GM21723 (cell line): ENCODE measurements at regions not wholly inside any gene's neighbourhood (a gene's known extent, or its start where the extent isn't known, plus 50 kb on each side); places are given as distances from the start of the nearest gene placed in this dataset.
"Not testable (repeated sequence)": the region's sequence is repeated elsewhere in the genome, so short reads cannot be mapped to it uniquely, and the experiment has no call there.

Experiments
- ATAC-seq: cut with Tn5 transposase; IDR thresholded peaks from one replicate; pipeline ENCODE4 v1.9.1; 2021; ENCODE audit warnings: mild to moderate bottlenecking, moderate library complexity; ENCODE audit not compliant: unreplicated experiment

- no peak for ATAC-seq
Measured at GRCh38 chr21:22691658-22692057, 1693.4 kb downstream of the NCAM2 start.

GRCh38 chr21:22703521-22703920 lies 1705.3 kb downstream of the NCAM2 start:
- ATAC-seq = no peak

GRCh38 chr21:22710721-22711120 lies 1712.5 kb downstream of the NCAM2 start:
- ATAC-seq = no peak

- no peak for ATAC-seq
Measured at GRCh38 chr21:22711636-22712035, 1713.4 kb downstream of the NCAM2 start.

GRCh38 chr21:22725436-22725835 lies 1727.2 kb downstream of the NCAM2 start:
- ATAC-seq = no peak

GRCh38 chr21:22728091-22728490 lies 1729.9 kb downstream of the NCAM2 start:
- ATAC-seq = no peak

- no peak for ATAC-seq
Measured at GRCh38 chr21:22743085-22743484, 1744.9 kb downstream of the NCAM2 start.

GRCh38 chr21:22754746-22755145 lies 1756.5 kb downstream of the NCAM2 start:
- ATAC-seq = no peak

- ATAC-seq = no peak
Measured at GRCh38 chr21:22758478-22758877, 1760.3 kb downstream of the NCAM2 start.

GRCh38 chr21:22762463-22762862 lies 1764.3 kb downstream of the NCAM2 start:
- no peak for ATAC-seq

GRCh38 chr21:22763442-22763841 lies 1765.2 kb downstream of the NCAM2 start:
- no peak for ATAC-seq

GRCh38 chr21:22764222-22764621 lies 1766.0 kb downstream of the NCAM2 start:
- ATAC-seq = no peak

GRCh38 chr21:22791376-22791775 lies 1793.2 kb downstream of the NCAM2 start:
- no peak for ATAC-seq

GRCh38 chr21:22791986-22792560 lies 1793.9 kb downstream of the NCAM2 start:
- no peak for ATAC-seq

GRCh38 chr21:22795091-22795490 lies 1796.9 kb downstream of the NCAM2 start:
- ATAC-seq = no peak

- ATAC-seq = no peak
Measured at GRCh38 chr21:22795644-22796043, 1797.4 kb downstream of the NCAM2 start.

GRCh38 chr21:22796147-22796546 lies 1797.9 kb downstream of the NCAM2 start:
- ATAC-seq = no peak

GRCh38 chr21:22804151-22804550 lies 1805.9 kb downstream of the NCAM2 start:
- no peak for ATAC-seq

- no peak for ATAC-seq
Measured at GRCh38 chr21:22806278-22806677, 1808.1 kb downstream of the NCAM2 start.

GRCh38 chr21:22813201-22813600 lies 1815.0 kb downstream of the NCAM2 start:
- ATAC-seq = no peak

GRCh38 chr21:22818681-22819485 lies 1820.7 kb downstream of the NCAM2 start:
- ATAC-seq = not testable (repeated sequence)

- no peak for ATAC-seq
Measured at GRCh38 chr21:22827422-22827821, 1829.2 kb downstream of the NCAM2 start.

GRCh38 chr21:22842875-22843274 lies 1844.7 kb downstream of the NCAM2 start:
- ATAC-seq = no peak
